ENCODE measurements at regions not wholly inside any gene's neighbourhood (a gene's known extent, or its start where the extent isn't known, plus 50 kb on each side); places are given as distances from the start of the nearest gene placed in this dataset.
"Not testable (repeated sequence)": the region's sequence is repeated elsewhere in the genome, so short reads cannot be mapped to it uniquely, and the experiment has no call there.

DNA sequence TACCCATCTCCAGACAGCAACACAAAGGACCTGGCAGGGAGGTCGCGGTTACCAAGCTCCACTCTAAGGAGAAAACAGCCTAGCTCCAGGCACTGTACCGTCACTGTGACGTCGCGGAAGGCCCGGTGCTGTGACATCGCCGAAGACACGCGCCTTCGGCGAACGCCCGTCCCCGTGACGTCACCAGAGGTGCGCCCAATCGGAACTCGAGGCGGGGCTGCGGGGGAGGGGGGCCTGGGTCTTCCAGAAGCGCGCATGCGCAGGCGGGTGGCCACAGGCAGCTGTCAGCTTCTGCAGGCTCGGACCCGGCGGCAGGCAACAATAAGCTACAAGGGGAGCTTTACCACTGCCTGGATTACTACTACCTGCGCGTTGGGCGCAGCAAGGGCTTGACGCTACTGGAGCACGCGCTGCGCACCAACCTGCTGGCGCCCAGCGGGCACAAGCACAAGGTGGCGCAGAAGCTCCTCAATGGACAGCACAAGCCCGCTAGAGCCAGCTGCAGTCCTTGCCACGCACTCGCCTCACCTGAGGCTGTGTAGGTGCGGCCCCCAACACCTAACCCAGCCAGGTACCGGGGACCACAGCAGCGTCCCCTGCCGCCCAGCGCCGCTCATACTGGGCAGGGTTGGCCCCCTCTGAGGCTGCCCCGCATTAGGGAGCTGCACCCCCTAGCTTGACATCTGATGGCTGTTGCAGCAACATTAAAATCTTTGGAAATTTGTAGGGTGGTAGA is 208.4 kb downstream of the TPST1 start:
- DNase-seq, result peak; percentile 93

DNA sequence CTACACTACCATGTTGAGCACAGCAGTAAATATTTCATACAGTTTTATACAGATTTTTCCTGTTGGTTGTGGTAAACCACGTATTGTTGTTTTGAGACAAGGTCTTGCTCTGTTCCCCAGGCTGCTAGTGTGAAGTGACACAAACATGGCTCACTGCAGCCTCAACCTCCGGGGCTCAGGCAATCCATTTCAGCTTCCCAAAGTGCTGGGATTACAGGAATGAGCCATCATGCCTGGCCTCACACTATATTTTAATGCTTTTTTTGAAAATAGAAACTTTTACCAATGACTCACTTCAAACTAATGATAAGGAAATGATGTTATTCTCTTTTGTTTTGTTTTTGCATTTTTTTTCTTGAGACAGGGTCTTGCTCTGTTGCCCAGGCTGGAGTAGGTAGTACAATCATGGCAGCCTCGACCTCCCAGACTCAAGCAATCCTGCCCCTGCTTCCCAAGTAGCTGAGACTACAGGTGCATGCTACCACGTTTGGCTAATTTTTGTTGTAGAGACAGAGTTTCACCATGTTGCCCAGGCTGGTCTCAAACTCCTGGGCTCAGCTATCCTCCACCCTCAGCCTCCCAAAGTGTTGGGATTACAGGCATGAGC is 210.6 kb downstream of the TPST1 start:
- no peak for DNase-seq

GRCh38 chr7:66418537-66418936 is 210.1 kb upstream of the KCTD7 start:
- no peak for DNase-seq

DNA sequence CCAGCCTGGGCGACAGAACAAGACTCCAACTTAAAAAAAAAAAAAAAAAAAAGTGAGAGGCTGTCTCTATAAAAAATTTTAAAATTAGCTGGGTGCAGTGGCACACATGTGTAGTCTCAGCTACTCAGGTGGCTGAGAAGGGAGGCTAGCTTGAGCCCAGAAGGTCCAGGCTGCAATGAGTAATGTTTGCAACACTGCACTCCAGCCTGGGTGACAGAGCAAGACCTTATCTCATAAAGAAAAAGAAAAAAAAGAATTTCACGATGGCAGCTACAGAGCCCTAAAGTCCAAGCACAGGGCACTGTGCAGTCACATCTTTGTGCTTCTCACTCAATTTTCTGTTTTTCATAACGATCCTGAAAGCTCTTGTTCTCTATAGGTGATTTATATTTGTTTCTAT is 209.5 kb upstream of the KCTD7 start:
- DNase-seq, result no peak

DNA sequence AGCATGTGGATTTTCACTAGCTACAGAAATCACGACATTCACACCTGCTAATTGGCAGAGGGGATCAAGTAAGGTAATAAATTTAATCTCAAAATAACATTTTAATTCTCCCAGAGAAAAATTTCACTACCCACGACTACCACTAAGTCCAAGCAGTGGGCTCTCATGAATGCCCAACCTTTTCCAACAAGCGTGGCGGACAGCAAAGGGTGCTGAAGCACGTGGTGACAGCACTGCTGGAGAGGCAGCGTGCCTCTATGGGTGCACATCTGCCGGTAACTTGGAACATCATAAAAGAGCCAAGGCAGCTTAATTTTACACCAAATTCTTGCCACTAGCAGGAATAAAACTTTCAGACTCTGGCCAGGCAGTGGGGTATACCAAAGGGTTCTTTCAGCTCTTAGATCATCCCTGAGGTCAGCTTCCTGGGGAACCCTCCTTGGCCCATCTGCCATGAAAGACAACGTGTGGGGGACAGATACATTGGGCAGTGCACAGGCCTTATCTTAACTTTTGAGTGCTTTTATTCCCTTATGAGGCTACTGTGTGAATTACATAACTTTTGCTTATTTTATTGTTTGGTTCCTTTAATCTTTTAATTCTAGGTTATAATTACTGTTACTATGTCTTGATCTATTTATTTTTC is 206.7 kb upstream of the KCTD7 start:
- no peak for DNase-seq

- DNase-seq, result no peak
Observed at GRCh38 chr7:66423729-66424128, 205.0 kb upstream of the KCTD7 start.

- no peak for DNase-seq
Observed at GRCh38 chr7:66426332-66426731, 202.3 kb upstream of the KCTD7 start.

DNA sequence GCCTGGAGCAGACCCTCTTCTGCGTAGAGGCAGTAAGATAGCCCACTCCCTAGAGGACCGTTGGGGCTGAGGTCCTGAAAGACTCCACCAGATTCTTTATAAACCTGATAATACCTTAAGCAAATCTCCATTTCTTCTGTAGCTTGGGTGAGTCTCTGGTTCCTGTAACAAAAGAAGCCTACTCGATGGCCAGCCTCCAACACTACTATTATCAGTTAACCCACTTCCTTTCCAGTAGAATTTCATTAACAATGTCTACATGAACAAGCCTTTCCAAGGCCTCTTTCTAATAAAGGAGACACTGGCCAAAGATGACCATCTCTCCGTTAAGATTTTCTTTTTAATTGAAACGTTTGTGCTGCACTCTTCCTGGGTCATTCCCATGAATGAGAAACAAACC is 201.7 kb upstream of the KCTD7 start:
- no peak for DNase-seq

DNA sequence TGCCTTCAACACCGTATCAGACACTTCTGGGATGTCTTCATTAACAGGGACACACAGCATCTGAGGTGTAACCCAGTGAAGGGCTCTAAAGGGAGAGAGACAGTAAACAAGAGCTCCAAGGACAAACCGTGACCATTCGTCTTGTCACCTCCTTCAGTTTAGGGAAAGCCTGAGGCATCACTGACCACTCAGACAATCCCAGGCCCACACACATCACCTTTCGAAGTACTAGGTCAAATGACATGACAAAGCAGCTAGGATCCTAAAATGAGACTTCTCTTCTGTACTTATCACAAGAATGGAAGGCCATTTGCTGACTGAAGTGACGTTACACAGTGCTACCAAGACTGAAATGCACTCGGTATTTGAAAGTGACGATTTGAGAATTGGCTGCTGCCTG is 200.7 kb upstream of the KCTD7 start:
- DNase-seq, result no peak

- no peak for DNase-seq
Observed at GRCh38 chr7:66429498-66430163, 199.1 kb upstream of the KCTD7 start.

- DNase-seq, result no peak
Observed at GRCh38 chr7:66430164-66430545, 198.5 kb upstream of the KCTD7 start.

DNA sequence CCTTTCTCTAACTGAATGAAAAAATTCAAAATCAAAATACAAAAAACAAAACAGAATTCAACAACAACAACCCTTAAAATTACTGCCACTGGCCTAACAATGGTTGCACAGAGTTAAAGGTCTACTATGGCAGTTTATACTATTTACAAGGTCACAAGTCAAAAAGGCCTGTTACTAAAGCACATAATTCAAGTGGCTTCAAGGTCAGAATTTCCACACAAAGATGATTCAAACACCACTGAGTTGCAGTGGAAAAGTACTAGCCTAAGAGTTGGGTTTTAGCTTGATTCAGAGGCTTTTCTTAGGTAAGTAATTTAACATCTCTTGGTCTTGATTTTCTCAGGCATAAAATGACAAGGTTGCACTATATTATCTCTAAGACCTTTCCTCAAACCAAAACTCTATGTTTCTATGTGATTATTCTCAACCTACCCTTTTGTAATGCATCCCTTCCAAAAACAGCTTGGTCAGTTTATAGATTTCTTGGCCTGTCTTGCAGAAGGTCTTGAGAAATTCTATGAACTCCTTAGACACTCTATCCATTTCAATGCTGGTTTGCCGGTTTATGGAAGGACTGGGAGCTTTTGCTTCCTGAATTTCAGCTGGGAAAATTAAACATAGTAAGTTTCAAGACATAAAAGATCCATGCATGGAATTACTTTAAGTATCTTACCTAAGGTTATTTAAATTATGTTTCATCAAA is 189.8 kb upstream of the KCTD7 start:
- not testable (repeated sequence) for DNase-seq

- no peak for DNase-seq
Observed at GRCh38 chr7:66442385-66442784, 186.3 kb upstream of the KCTD7 start.

GRCh38 chr7:66443946-66444345 is 184.7 kb upstream of the KCTD7 start:
- no peak for DNase-seq

DNA sequence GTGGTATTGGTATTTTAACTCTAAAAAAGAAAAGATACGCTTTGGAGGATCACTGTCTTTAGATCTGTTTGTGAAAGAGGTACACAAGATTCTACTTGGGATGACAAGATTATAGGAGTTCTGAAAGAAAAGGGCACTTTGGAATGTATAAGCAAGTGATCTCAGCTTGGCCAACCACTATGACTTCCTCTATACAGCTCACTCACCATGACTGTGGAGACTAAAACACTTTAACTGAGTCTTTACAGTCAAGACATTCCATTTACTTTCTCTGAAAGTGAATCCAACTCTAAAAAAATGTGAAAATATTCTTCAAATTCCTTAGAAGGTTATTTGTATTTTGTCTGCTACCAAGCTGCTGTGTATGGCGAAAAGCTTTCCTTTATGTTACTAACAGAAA is 181.7 kb upstream of the KCTD7 start:
- DNase-seq, result not testable (repeated sequence)

GRCh38 chr7:66450814-66451213 is 177.9 kb upstream of the KCTD7 start:
- not testable (repeated sequence) for DNase-seq

DNA sequence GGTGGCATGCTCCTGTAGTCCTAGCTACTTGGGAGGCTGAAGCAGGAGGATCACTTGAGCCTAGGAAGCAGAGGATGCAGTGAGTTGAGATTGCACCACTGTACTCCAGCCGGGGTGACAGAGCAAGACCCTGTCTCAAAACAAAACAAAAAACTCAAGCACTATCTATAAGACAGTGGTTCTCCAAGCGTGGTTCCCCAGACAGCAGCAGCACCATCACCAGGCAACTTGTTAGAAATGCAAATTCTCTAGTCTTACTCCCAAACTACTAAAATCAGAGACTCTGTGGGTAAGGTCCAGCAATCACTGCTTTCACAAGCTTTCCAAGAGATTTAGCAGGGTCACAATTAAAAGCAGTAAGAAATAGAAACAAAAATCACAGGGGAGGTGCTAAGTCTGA is 177.0 kb upstream of the KCTD7 start:
- not testable (repeated sequence) for DNase-seq

DNA sequence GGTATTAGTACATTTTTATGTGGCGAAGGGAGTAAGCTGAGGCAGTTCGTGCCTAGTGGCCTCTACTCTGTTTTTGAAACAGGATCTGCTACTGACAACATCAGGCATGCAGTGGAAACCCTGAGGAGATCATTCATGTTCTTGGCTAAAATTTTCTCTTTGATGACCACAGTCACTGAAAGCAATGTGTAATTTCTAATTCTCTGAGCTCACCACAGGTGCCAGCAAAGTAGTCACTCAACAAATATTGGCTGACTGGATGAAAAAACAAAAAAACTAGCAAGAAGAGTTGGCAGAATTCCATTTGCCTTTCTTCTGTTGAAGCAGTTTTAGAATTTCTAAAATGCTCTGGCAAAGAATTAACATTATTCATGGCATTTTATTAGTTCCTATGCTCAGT is 176.5 kb upstream of the KCTD7 start:
- DNase-seq, result no peak

GRCh38 chr7:66453340-66453739 is 175.3 kb upstream of the KCTD7 start:
- no peak for DNase-seq

- DNase-seq, result no peak
Observed at GRCh38 chr7:66454600-66455225, 174.0 kb upstream of the KCTD7 start.

DNA sequence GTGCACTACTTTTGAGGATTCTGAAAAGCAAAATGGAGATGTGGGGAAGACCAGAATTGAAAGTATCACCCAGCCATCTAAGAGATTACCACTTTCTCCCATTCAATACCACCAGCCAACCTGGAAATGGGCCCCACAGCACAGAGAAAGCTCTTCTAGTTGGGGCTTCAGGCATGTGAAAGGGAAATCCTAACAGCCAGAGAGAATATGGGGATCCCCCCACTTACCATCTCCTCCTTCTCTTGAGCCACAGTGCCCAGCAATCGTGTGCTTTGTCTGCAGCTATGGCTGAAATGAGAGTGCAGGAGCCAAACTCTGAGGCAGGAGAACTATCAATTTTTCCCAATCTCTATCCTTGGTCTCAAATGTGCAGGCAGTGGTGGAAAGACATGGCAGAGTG is 173.2 kb upstream of the KCTD7 start:
- DNase-seq, result not testable (repeated sequence)

DNA sequence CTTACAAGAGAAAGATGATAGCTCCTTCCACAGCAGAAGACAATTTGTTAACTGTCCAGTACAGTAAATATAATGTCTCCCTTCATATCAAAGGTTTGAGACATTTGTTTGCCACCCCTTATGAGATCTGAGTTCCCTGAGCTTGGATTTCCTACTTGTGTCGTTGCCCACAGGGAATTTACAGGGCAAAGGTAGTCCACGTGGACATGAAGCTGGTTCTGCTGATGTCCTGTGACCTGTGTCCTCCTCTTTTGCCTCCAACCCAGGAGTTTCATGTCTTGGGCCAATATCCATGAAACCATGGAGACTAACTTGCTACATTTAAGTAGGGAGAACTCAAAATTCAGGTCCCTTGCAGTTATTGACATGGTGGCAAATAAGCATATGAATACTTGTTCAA is 172.2 kb upstream of the KCTD7 start:
- not testable (repeated sequence) for DNase-seq

DNA sequence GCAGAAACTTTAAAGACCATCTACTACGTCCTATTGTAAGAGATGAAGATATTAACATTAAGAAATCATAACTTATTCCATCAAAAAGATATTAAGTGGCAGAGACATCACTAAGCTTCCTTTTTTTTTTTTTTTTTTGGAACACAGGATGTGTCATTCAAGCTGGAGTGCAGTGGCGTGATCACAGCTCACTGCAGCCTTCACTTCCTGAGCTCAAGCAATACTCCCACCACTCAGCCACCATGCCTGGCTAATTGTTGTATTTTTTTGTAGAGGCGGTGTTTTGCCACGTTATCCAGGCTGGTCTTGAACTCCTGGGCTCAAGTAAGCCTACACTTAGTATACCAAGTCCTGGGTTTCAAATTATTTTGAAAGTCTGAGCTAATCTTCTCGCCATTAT is 169.7 kb upstream of the KCTD7 start:
- not testable (repeated sequence) for DNase-seq
